Prostate gland (tissue), 2 donors: ENCODE measurements at regions not wholly inside any gene's neighbourhood (a gene's known extent, or its start where the extent isn't known, plus 50 kb on each side); places are given as distances from the start of the nearest gene placed in this dataset.
"Not testable (repeated sequence)": the region's sequence is repeated elsewhere in the genome, so short reads cannot be mapped to it uniquely, and the experiment has no call there.

ENCODE experiments used
- DNase-seq: peaks from one replicate; pipeline ENCODE4 v3.0.0-alpha.2; 2019; ENCODE audit warnings: low spot score
- H3K27ac ChIP-seq, 2 donors: fragments of 200-600 bp; sonication (generic); 2 replicates each; pipeline ENCODE4 v1.5.1; 2017 to 2019
- H3K27me3 ChIP-seq: fragments of 200-600 bp; sonication (generic); replicated peaks from 2 replicates; pipeline ENCODE4 v1.5.1; 2019; ENCODE audit not compliant: insufficient read depth
- H3K36me3 ChIP-seq, 2 donors: fragments of 200-600 bp; sonication (generic); 1 replicate in 1 of 2; 2 replicates in 1 of 2; pipeline versions ENCODE4 v1.5.1 to v1.8.1; 2017 to 2019
- H3K4me1 ChIP-seq: fragments of 200-600 bp; sonication (generic); replicated peaks from 2 replicates; pipeline ENCODE4 v1.5.1; 2019
- H3K4me3 ChIP-seq, 2 donors: fragments of 200-600 bp; sonication (generic); 2 replicates each; pipeline ENCODE4 v1.5.1; 2017 to 2019
- H3K9me3 ChIP-seq: fragments of 200-600 bp; sonication (generic); 2 replicates; pipeline ENCODE4 v1.5.1; 2017
- CTCF ChIP-seq, 4 experiments: fragments of 200-600 bp in 2 of 4; fragments of 450-650 bp in 2 of 4; sonication (generic) in 2 of 4; IDR thresholded peaks; 1 replicate in 3 of 4; 2 replicates in 1 of 4; pipeline ENCODE4 v1.5.1; 2016 to 2019; ENCODE audit warnings: antibody characterized with exemption in 4 of 4, mild to moderate bottlenecking in 2 of 4, moderate library complexity in 2 of 4
- POLR2A ChIP-seq: fragments of 450-650 bp; IDR thresholded peaks from one replicate; pipeline ENCODE4 v1.6.1; 2016; ENCODE audit warnings: antibody characterized with exemption, mild to moderate bottlenecking
- POLR2AphosphoS5 ChIP-seq: sonication (generic); formaldehyde crosslinking; IDR thresholded peaks from one replicate; pipeline ENCODE4 v1.6.1; 2017; ENCODE audit warnings: antibody characterized with exemption
- WGBS: methylation state at CpG from one replicate; pipeline ENCODE4 v1.1.5; 2018; 5-methylcytosine and 5-hydroxymethylcytosine counted together
- intact Hi-C: fragments of 100-400 bp; cut with DNase I; formaldehyde crosslinking; loops from one replicate; pipeline ENCODE4 v1.14.2; 2022

- Histone ChIP-seq H3K4me3 (no peak overlapping the region), H3K27me3 (no peaks in the 10 kb centered on the region), H3K36me3 (no peaks in the 10 kb centered on the region), H3K27ac (no peak overlapping the region), H3K4me1 (no peaks in the 10 kb centered on the region), H3K9me3 (no peaks in the 10 kb centered on the region)
- intact Hi-C loops: no loop called here
- 80% methylated on average over 17 of the region's 17 CpGs for WGBS
- TF ChIP-seq POLR2A (no peak), POLR2AphosphoS5 (no peak), CTCF (IDR thresholded peaks at IDR 0.05) (no peak)
- DNase-seq: peak; percentile 1
These were observed 1069.6 kb downstream of the BRD1 start for GRCh38 chr22:48757985-48758561.

- Histone ChIP-seq H3K27me3 (no peaks in the 10 kb centered on the region), H3K36me3 (no peaks in the 10 kb centered on the region), H3K27ac (no peak overlapping the region), H3K4me1 (no peaks in the 10 kb centered on the region), H3K4me3 (no peak overlapping the region), H3K9me3 (no peaks in the 10 kb centered on the region)
- no peak for TF ChIP-seq POLR2A
- TF ChIP-seq POLR2AphosphoS5: no peak
- TF ChIP-seq CTCF (IDR thresholded peaks at IDR 0.05): no peak
- intact Hi-C loops: no loop called here
- 77% methylated on average over 6 of the region's 7 CpGs for WGBS
- DNase-seq: no peak
These were observed 1070.1 kb downstream of the BRD1 start for GRCh38 chr22:48757581-48757980.

GRCh38 chr22:48757135-48757534 is 1070.5 kb downstream of the BRD1 start:
- H3K4me1 ChIP-seq, H3K36me3 ChIP-seq, intact Hi-C loops, H3K4me3 ChIP-seq, H3K27me3 ChIP-seq, DNase-seq, H3K9me3 ChIP-seq, H3K27ac ChIP-seq: not testable (repeated sequence)
- no CpG with 5 or more reads among the region's 1 CpG for WGBS

- Histone ChIP-seq H3K4me1 (no peaks in the 10 kb centered on the region), H3K36me3 (no peaks in the 10 kb centered on the region), H3K4me3 (no peak overlapping the region), H3K27me3 (no peaks in the 10 kb centered on the region), H3K27ac (no peak overlapping the region), H3K9me3 (no peaks in the 10 kb centered on the region)
- TF ChIP-seq CTCF (IDR thresholded peaks at IDR 0.05): no peak
- TF ChIP-seq POLR2AphosphoS5: no peak
- TF ChIP-seq POLR2A: no peak
- DNase-seq: peak; percentile 2
- WGBS: 80% methylated on average over 32 of the region's 32 CpGs
- intact Hi-C loops: no loop called here
These were observed 1071.2 kb downstream of the BRD1 start for GRCh38 chr22:48756146-48757111.

- Histone ChIP-seq H3K36me3 (no peaks in the 10 kb centered on the region), H3K27me3 (no peaks in the 10 kb centered on the region), H3K27ac (no peak overlapping the region), H3K9me3 (no peaks in the 10 kb centered on the region), H3K4me1 (no peaks in the 10 kb centered on the region), H3K4me3 (no peak overlapping the region)
- TF ChIP-seq POLR2A: no peak
- no peak for TF ChIP-seq CTCF (IDR thresholded peaks at IDR 0.05)
- no peak for TF ChIP-seq POLR2AphosphoS5
- intact Hi-C loops: no loop called here
- 88% methylated on average over 17 of the region's 19 CpGs for WGBS
- DNase-seq: peak; percentile 1
These were observed 1072.4 kb downstream of the BRD1 start for GRCh38 chr22:48755059-48755949.
